ENCODE measurements at regions not wholly inside any gene's neighbourhood (a gene's known extent, or its start where the extent isn't known, plus 50 kb on each side); places are given as distances from the start of the nearest gene placed in this dataset.

GRCh38 chr6:139544701-139545057, 170.2 kb upstream of the CITED2 start (continued):
- no peak for TF ChIP-seq ZNF224 (CRISPR knock-in tag; IDR thresholded peaks at IDR 0.05)
- peak; percentile 53; the same call in 1 of the 2 replicates for TF ChIP-seq SOX6 (IDR thresholded peaks at IDR 0.05)
- no peak for TF ChIP-seq IRF1 (CRISPR knock-in tag; IDR thresholded peaks at IDR 0.05; ENCODE audit: borderline replicate concordance)
- TF ChIP-seq GTF2B (IDR thresholded peaks at IDR 0.05; ENCODE audit: extremely low read depth, insufficient read length), result no peak
- TF ChIP-seq IRF2 (CRISPR knock-in tag; IDR thresholded peaks at IDR 0.05), result no peak
- no peak for TF ChIP-seq ZNF175 (CRISPR knock-in tag; IDR thresholded peaks at IDR 0.05; ENCODE audit: low read depth)
- no peak for TF ChIP-seq ZNF695 (CRISPR knock-in tag; IDR thresholded peaks at IDR 0.05)
- TF ChIP-seq FOXJ3 (CRISPR knock-in tag; IDR thresholded peaks at IDR 0.05), result no peak
- no peak for TF ChIP-seq STAT5B (CRISPR knock-in tag; IDR thresholded peaks at IDR 0.05)
- TF ChIP-seq REST (IDR thresholded peaks at IDR 0.05; ENCODE audit: borderline replicate concordance), result no peak
- TF ChIP-seq REST (CRISPR knock-in tag; IDR thresholded peaks at IDR 0.05; ENCODE audit: low read depth), result no peak
- TF ChIP-seq ZNF384 (IDR thresholded peaks at IDR 0.05; ENCODE audit: low read depth, low read length), result no peak
- TF ChIP-seq TGIF2 (CRISPR knock-in tag; IDR thresholded peaks at IDR 0.05), result no peak
- no peak for TF ChIP-seq SNIP1 (IDR thresholded peaks at IDR 0.05; ENCODE audit: low read depth)
- TF ChIP-seq NELFE (IDR thresholded peaks at IDR 0.05; ENCODE audit: insufficient read depth, insufficient read length), result no peak
- no peak for TF ChIP-seq ZBTB9 (CRISPR knock-in tag; IDR thresholded peaks at IDR 0.05)
- 0 out of 2 replicates have a peak, but pooled peaks have one; percentile 22 for TF ChIP-seq ESRRA (IDR thresholded peaks at IDR 0.05; ENCODE audit: borderline replicate concordance, low read depth)

Measured in K562 (cell line).